GM18502 (cell line): ENCODE measurements at regions not wholly inside any gene's neighbourhood (a gene's known extent, or its start where the extent isn't known, plus 50 kb on each side); places are given as distances from the start of the nearest gene placed in this dataset.
"Not testable (repeated sequence)": the region's sequence is repeated elsewhere in the genome, so short reads cannot be mapped to it uniquely, and the experiment has no call there.

ENCODE experiments used
- ATAC-seq: cut with Tn5 transposase; IDR thresholded peaks from one replicate; pipeline ENCODE4 v1.9.1; 2021; ENCODE audit warnings: mild to moderate bottlenecking; ENCODE audit not compliant: unreplicated experiment, poor library complexity

- ATAC-seq = not testable (repeated sequence)
Observed at GRCh38 chr10:11403646-11404045, 207.8 kb downstream of the USP6NL start.

- peak; percentile 67 for ATAC-seq
Observed at GRCh38 chr10:11403116-11403515, 208.3 kb downstream of the USP6NL start.

- ATAC-seq = no peak
Observed at GRCh38 chr10:11402392-11402791, 209.1 kb downstream of the USP6NL start.

GRCh38 chr10:11401264-11402235 lies 209.9 kb downstream of the USP6NL start:
- ATAC-seq = no peak

- ATAC-seq = no peak
Observed at GRCh38 chr10:11397980-11398580, 213.4 kb downstream of the USP6NL start.

GRCh38 chr10:11397077-11397965 lies 214.1 kb downstream of the USP6NL start:
- ATAC-seq = no peak

- ATAC-seq = no peak
Observed at GRCh38 chr10:11396311-11396955, 215.0 kb downstream of the USP6NL start.

- ATAC-seq = no peak
Observed at GRCh38 chr10:11395581-11396310, 215.7 kb downstream of the USP6NL start.

- ATAC-seq = no peak
Observed at GRCh38 chr10:11395161-11395560, 216.3 kb downstream of the USP6NL start.

GRCh38 chr10:11393858-11394257 lies 217.6 kb downstream of the USP6NL start:
- ATAC-seq = no peak

GRCh38 chr10:11392776-11393175 lies 218.7 kb downstream of the USP6NL start:
- no peak for ATAC-seq

- ATAC-seq = no peak
Observed at GRCh38 chr10:11388996-11389395, 222.5 kb downstream of the USP6NL start.

- ATAC-seq = no peak
Observed at GRCh38 chr10:11387551-11388222, 223.8 kb downstream of the USP6NL start.

- no peak for ATAC-seq
Observed at GRCh38 chr10:11387044-11387443, 224.4 kb downstream of the USP6NL start.
